ENCODE measurements at regions not wholly inside any gene's neighbourhood (a gene's known extent, or its start where the extent isn't known, plus 50 kb on each side); places are given as distances from the start of the nearest gene placed in this dataset.
A peak's percentile ranks its signal among the peaks of the same experiment; 100 is the strongest.

DNA sequence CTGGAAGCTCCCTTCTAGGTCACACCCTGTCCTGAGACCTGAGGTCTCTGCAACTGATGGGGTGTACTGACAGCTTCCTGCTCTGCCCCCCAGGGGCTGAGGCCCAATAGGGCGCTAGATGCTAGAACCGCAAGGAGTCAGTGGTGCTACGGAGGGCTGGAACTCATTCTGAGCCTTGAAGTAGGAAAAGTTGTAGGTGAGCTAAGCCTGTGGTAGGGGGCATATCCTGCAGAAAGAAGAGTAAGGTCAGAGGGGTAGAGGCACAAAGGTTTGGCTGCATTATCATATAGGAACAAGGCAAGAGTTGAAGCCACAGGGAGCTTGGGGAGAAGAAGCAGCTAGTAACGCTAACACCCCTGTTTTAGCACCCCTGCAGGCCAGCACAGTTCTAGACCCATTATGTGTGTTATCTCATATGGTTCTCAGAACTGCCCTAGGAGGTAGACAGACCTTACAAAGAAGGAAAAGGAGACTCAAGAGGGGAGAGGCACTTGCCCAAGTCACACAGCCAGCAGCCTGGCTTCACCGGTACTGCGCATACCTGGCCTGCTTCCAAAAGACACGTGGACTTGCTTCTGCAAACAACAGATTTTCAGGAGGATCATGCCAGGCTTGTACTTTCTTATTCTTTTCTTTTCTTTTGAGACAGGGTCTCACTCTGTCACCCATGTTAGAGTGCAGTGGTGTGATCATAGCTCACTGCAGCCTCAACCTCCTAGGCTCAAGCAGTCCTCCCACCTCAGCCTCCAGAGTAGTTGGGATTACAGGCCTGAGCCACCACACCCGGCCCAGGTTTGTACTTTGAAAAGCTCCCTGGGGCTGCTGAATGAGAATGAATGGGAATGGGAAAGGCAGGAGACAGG lies 156.1 kb downstream of the MRPL14 start (continued):
- TF ChIP-seq HMGN3 (IDR thresholded peaks at IDR 0.05; ENCODE audit: borderline replicate concordance, extremely low read depth, insufficient read length, low read depth, low read length) (no peak), TFAM (CRISPR knock-in tag; conservative IDR thresholded peaks at IDR 0.05) (no peak), PHTF2 (CRISPR knock-in tag; IDR thresholded peaks at IDR 0.05) (no peak), EP300 (IDR thresholded peaks at IDR 0.05; ENCODE audit: low read length) (peak; percentile 6; the same call in 1 of the 2 replicates), SRF (CRISPR knock-in tag; IDR thresholded peaks at IDR 0.05) (0 out of 4 replicates have a peak, but pooled peaks of 1 of the 2 experiments have one; percentile 5), TSC22D4 (tag; IDR thresholded peaks at IDR 0.05) (no peak), MCM5 (IDR thresholded peaks at IDR 0.05; ENCODE audit: low read depth) (no peak), NUFIP1 (IDR thresholded peaks at IDR 0.05; ENCODE audit: partially characterized antibody) (peak; percentile 18), POLR2A (conservative IDR thresholded peaks at IDR 0.05) (peak; percentile 50), ZNF224 (CRISPR knock-in tag; IDR thresholded peaks at IDR 0.05) (no peak), MAFF (IDR thresholded peaks at IDR 0.05; ENCODE audit: low read length) (no peak), CBX3 (IDR thresholded peaks at IDR 0.05; ENCODE audit: borderline replicate concordance in 1 of 2, low read length in 2 of 2) (peak in 1 of 2 experiments; percentile 25; a peak in 1 of 3 replicates), RCOR1 (IDR thresholded peaks at IDR 0.05; ENCODE audit: borderline replicate concordance in 1 of 2, low read depth in 2 of 2, low read length in 2 of 2) (0 out of 4 replicates have a peak, but pooled peaks of 1 of the 2 experiments have one; percentile 8), MTA2 (IDR thresholded peaks at IDR 0.05; ENCODE audit: low read depth) (0 out of 2 replicates have a peak, but pooled peaks have one; percentile 32), CHD4 (IDR thresholded peaks at IDR 0.05; ENCODE audit: insufficient read depth, insufficient replicate concordance, low read depth, low read length, poor library complexity, severe bottlenecking) (no peak)
- TF ChIP-seq, protein P1, sequence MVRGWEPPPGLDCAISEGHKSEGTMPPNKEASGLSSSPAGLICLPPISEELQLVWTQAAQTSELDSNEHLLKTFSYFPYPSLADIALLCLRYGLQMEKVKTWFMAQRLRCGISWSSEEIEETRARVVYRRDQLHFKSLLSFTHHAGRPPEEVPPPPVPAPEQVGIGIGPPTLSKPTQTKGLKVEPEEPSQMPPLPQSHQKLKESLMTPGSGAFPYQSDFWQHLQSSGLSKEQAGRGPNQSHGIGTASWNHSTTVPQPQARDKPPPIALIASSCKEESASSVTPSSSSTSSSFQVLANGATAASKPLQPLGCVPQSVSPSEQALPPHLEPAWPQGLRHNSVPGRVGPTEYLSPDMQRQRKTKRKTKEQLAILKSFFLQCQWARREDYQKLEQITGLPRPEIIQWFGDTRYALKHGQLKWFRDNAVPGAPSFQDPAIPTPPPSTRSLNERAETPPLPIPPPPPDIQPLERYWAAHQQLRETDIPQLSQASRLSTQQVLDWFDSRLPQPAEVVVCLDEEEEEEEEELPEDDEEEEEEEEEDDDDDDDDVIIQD (CRISPR knock-in tag; IDR thresholded peaks at IDR 0.05): no peak
- TF ChIP-seq, protein P2, sequence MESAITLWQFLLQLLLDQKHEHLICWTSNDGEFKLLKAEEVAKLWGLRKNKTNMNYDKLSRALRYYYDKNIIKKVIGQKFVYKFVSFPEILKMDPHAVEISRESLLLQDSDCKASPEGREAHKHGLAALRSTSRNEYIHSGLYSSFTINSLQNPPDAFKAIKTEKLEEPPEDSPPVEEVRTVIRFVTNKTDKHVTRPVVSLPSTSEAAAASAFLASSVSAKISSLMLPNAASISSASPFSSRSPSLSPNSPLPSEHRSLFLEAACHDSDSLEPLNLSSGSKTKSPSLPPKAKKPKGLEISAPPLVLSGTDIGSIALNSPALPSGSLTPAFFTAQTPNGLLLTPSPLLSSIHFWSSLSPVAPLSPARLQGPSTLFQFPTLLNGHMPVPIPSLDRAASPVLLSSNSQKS (CRISPR knock-in tag; IDR thresholded peaks at IDR 0.05): no peak
- TF ChIP-seq, protein P3, sequence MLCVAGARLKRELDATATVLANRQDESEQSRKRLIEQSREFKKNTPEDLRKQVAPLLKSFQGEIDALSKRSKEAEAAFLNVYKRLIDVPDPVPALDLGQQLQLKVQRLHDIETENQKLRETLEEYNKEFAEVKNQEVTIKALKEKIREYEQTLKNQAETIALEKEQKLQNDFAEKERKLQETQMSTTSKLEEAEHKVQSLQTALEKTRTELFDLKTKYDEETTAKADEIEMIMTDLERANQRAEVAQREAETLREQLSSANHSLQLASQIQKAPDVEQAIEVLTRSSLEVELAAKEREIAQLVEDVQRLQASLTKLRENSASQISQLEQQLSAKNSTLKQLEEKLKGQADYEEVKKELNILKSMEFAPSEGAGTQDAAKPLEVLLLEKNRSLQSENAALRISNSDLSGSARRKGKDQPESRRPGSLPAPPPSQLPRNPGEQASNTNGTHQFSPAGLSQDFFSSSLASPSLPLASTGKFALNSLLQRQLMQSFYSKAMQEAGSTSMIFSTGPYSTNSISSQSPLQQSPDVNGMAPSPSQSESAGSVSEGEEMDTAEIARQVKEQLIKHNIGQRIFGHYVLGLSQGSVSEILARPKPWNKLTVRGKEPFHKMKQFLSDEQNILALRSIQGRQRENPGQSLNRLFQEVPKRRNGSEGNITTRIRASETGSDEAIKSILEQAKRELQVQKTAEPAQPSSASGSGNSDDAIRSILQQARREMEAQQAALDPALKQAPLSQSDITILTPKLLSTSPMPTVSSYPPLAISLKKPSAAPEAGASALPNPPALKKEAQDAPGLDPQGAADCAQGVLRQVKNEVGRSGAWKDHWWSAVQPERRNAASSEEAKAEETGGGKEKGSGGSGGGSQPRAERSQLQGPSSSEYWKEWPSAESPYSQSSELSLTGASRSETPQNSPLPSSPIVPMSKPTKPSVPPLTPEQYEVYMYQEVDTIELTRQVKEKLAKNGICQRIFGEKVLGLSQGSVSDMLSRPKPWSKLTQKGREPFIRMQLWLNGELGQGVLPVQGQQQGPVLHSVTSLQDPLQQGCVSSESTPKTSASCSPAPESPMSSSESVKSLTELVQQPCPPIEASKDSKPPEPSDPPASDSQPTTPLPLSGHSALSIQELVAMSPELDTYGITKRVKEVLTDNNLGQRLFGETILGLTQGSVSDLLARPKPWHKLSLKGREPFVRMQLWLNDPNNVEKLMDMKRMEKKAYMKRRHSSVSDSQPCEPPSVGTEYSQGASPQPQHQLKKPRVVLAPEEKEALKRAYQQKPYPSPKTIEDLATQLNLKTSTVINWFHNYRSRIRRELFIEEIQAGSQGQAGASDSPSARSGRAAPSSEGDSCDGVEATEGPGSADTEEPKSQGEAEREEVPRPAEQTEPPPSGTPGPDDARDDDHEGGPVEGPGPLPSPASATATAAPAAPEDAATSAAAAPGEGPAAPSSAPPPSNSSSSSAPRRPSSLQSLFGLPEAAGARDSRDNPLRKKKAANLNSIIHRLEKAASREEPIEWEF (CRISPR knock-in tag; IDR thresholded peaks at IDR 0.05): no peak
- TF ChIP-seq, protein P4, sequence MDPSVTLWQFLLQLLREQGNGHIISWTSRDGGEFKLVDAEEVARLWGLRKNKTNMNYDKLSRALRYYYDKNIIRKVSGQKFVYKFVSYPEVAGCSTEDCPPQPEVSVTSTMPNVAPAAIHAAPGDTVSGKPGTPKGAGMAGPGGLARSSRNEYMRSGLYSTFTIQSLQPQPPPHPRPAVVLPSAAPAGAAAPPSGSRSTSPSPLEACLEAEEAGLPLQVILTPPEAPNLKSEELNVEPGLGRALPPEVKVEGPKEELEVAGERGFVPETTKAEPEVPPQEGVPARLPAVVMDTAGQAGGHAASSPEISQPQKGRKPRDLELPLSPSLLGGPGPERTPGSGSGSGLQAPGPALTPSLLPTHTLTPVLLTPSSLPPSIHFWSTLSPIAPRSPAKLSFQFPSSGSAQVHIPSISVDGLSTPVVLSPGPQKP (CRISPR knock-in tag; IDR thresholded peaks at IDR 0.05): no peak

Data from K562 (cell line).